ENCODE measurements at regions not wholly inside any gene's neighbourhood (a gene's known extent, or its start where the extent isn't known, plus 50 kb on each side); places are given as distances from the start of the nearest gene placed in this dataset.

GRCh38 chr17:51546114-51546513 lies 285.8 kb downstream of the UTP18 start:
- Histone ChIP-seq H3K4me3 (no peak overlapping the region), H3K9me3 (no peaks in the 10 kb centered on the region), H3K27me3 (replicated peaks in 1 of 7) (no peaks in the 10 kb centered on the region), H3K36me3 (no peaks in the 10 kb centered on the region), H3K27ac (no peak overlapping the region), H3K4me1 (no peaks in the 10 kb centered on the region)
- 75 to 93% (median 88%) methylated on average over 2 of the region's 2 CpGs for WGBS, 5 donors
- TF ChIP-seq CTCF (IDR thresholded peaks at IDR 0.05 in 8 of 11, conservative IDR thresholded peaks at IDR 0.05 in 3 of 11) (no peak), POLR2A (IDR thresholded peaks at IDR 0.05) (no peak), POLR2AphosphoS5 (IDR thresholded peaks at IDR 0.05) (no peak)
- intact Hi-C loops (cut with DNase I; ENCODE audit: low total_unique reads): no loop called here
- DNase-seq: no peak

- Histone ChIP-seq H3K36me3 (no peaks in the 10 kb centered on the region), H3K4me1 (no peaks in the 10 kb centered on the region), H3K27me3 (replicated peaks in 1 of 7) (no peaks in the 10 kb centered on the region), H3K27ac (no peak overlapping the region), H3K4me3 (no peak overlapping the region), H3K9me3 (no peaks in the 10 kb centered on the region)
- intact Hi-C loops (cut with DNase I; ENCODE audit: low total_unique reads): no loop called here
- DNase-seq: no peak
- no peak for TF ChIP-seq CTCF (IDR thresholded peaks at IDR 0.05 in 8 of 11, conservative IDR thresholded peaks at IDR 0.05 in 3 of 11)
- no peak for TF ChIP-seq POLR2A (IDR thresholded peaks at IDR 0.05)
- TF ChIP-seq POLR2AphosphoS5 (IDR thresholded peaks at IDR 0.05): no peak
- WGBS, 5 donors: 51 to 65% (median 55%) methylated on average over 4 of the region's 4 CpGs
Observed at GRCh38 chr17:51548125-51548524, 287.8 kb downstream of the UTP18 start.

- Histone ChIP-seq H3K27me3 (replicated peaks in 1 of 7) (peaks cover 0 to 8% (median 0%) of the 10 kb centered on the region in 7 donors), H3K9me3 (no peaks in the 10 kb centered on the region), H3K27ac (no peak overlapping the region), H3K4me1 (no peaks in the 10 kb centered on the region), H3K36me3 (no peaks in the 10 kb centered on the region), H3K4me3 (no peak overlapping the region)
- intact Hi-C loops (cut with DNase I; ENCODE audit: low total_unique reads): no loop called here
- 75 to 91% (median 84%) methylated on average over 1 of the region's 1 CpG for WGBS, 5 donors
- TF ChIP-seq CTCF (IDR thresholded peaks at IDR 0.05 in 8 of 11, conservative IDR thresholded peaks at IDR 0.05 in 3 of 11) (no peak), POLR2AphosphoS5 (IDR thresholded peaks at IDR 0.05) (no peak), POLR2A (IDR thresholded peaks at IDR 0.05) (no peak)
- no peak for DNase-seq
Observed at GRCh38 chr17:51555153-51555552, 294.8 kb downstream of the UTP18 start.

- no peak overlapping the region for H3K27ac ChIP-seq
- no peak for DNase-seq
- TF ChIP-seq CTCF (IDR thresholded peaks at IDR 0.05 in 8 of 11, conservative IDR thresholded peaks at IDR 0.05 in 3 of 11) (no peak), POLR2A (IDR thresholded peaks at IDR 0.05) (no peak), POLR2AphosphoS5 (IDR thresholded peaks at IDR 0.05) (no peak)
- H3K4me3 ChIP-seq: no peak overlapping the region
- H3K4me1 ChIP-seq: no peaks in the 10 kb centered on the region
- intact Hi-C loops (cut with DNase I; ENCODE audit: low total_unique reads): no loop called here
- 57 to 77% (median 66%) methylated on average over 3 of the region's 3 CpGs for WGBS, 5 donors
- H3K27me3 ChIP-seq (replicated peaks in 1 of 7): peaks cover 0 to 40% (median 0%) of the 10 kb centered on the region in 7 donors
- no peaks in the 10 kb centered on the region for H3K9me3 ChIP-seq
- no peaks in the 10 kb centered on the region for H3K36me3 ChIP-seq
Observed at GRCh38 chr17:51559778-51560177, 299.4 kb downstream of the UTP18 start.

Measured in spleen (tissue), 11 donors.